ENCODE measurements at regions not wholly inside any gene's neighbourhood (a gene's known extent, or its start where the extent isn't known, plus 50 kb on each side); places are given as distances from the start of the nearest gene placed in this dataset.
"Not testable (repeated sequence)": the region's sequence is repeated elsewhere in the genome, so short reads cannot be mapped to it uniquely, and the experiment has no call there.

DNA sequence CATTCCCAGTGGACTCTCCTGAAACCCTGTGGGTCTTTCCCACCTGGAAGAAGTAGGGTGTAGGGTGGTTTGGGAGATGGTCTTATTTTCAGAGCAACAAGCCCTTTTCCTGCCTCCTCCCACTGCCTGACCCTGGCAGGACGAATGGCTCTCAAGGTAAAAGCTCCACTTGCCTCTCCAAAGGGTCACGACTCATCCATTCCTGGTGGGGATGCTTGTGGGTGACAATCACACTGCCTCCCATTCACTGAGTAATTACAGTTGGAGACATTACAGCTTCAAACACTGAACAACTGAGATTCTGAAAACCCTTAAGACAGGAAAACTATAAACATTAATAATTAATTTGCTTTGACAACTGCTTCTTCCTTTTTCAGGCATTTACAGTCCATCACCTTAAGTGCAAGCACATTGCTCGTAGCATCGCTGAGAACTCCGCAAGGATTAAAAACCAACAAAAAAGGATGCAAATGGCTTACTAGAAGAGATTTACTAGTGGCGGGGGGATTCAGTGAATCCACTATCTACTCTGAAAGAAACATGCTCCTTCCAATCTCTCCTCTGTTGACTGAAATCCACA lies 199.6 kb upstream of the IRS2 start:
- H3K4me3 ChIP-seq (ENCODE audit: low read depth in 1 of 5, low read length in 5 of 5): no peak overlapping the region
- H3K4me1 ChIP-seq (ENCODE audit: control insufficient read depth in 5 of 5, insufficient read depth in 5 of 5, low read length in 5 of 5): no peaks in the 10 kb centered on the region
- no peak overlapping the region for H3K27ac ChIP-seq (ENCODE audit: low read depth, low read length)
- no peaks in the 10 kb centered on the region for H3K36me3 ChIP-seq (ENCODE audit: control insufficient read depth in 5 of 5, insufficient read depth in 5 of 5, low read length in 5 of 5)
- H3K9me3 ChIP-seq (ENCODE audit: control insufficient read depth in 5 of 5, low read length in 5 of 5): no peaks in the 10 kb centered on the region
- no peaks in the 10 kb centered on the region for H3K27me3 ChIP-seq (ENCODE audit: control insufficient read depth in 5 of 5, insufficient read depth in 4 of 5, low read length in 5 of 5)
- no peak overlapping the region for H3K9ac ChIP-seq (ENCODE audit: low read length in 5 of 5)

DNA sequence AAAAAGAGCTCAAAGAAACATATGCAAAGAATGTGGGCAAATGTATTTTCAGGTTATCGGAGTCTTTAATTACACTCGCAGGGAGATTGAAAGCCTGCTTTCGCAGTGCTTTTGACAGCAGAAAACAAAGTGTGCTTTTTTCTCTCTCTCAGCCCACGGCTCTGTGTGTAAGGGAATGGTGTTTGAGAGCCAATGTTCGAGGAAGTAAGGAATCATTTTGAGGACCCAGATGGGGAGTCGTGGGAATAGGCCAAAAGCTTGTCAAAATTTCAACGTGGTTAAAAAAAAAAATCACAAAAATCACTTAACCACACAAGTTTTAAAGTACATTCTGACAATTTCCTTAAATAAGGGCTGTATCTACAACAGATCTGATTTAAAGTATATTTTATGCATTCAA lies 197.1 kb upstream of the IRS2 start:
- Histone ChIP-seq H3K9ac (ENCODE audit: low read length in 5 of 5) (no peak overlapping the region), H3K27ac (ENCODE audit: low read depth, low read length) (no peak overlapping the region), H3K9me3 (ENCODE audit: control insufficient read depth in 5 of 5, low read length in 5 of 5) (no peaks in the 10 kb centered on the region), H3K27me3 (ENCODE audit: control insufficient read depth in 5 of 5, insufficient read depth in 4 of 5, low read length in 5 of 5) (no peaks in the 10 kb centered on the region), H3K4me3 (ENCODE audit: low read depth in 1 of 5, low read length in 5 of 5) (no peak overlapping the region), H3K4me1 (ENCODE audit: control insufficient read depth in 5 of 5, insufficient read depth in 5 of 5, low read length in 5 of 5) (no peaks in the 10 kb centered on the region), H3K36me3 (ENCODE audit: control insufficient read depth in 5 of 5, insufficient read depth in 5 of 5, low read length in 5 of 5) (no peaks in the 10 kb centered on the region)

DNA sequence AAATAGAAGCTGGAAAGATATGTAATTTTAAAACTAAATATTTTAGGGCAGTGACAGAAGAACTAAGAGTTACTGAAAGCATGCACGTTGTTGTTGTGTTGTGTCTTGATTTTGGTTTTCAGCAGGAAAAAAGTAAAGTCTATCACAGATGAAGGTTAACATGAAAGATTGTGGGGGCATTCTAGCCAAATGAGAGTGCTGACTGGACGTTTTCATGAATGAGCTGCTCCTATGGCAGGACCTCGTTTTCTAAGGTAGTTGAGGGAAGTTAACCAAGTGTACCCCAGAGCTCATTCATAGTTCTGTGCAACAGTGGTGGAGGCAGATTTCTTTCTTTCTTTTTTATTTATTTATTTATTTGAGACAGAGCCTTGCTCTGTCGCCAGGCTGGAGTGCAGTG lies 194.6 kb upstream of the IRS2 start:
- H3K9ac ChIP-seq (ENCODE audit: low read length in 5 of 5): no peak overlapping the region
- peaks cover 0 to 7% (median 6%) of the 10 kb centered on the region in 5 donors for H3K4me1 ChIP-seq (ENCODE audit: control insufficient read depth in 5 of 5, insufficient read depth in 5 of 5, low read length in 5 of 5)
- no peaks in the 10 kb centered on the region for H3K27me3 ChIP-seq (ENCODE audit: control insufficient read depth in 5 of 5, insufficient read depth in 4 of 5, low read length in 5 of 5)
- no peaks in the 10 kb centered on the region for H3K36me3 ChIP-seq (ENCODE audit: control insufficient read depth in 5 of 5, insufficient read depth in 5 of 5, low read length in 5 of 5)
- no peak overlapping the region for H3K27ac ChIP-seq (ENCODE audit: low read depth, low read length)
- H3K9me3 ChIP-seq (ENCODE audit: control insufficient read depth in 5 of 5, low read length in 5 of 5): no peaks in the 10 kb centered on the region
- no peak overlapping the region for H3K4me3 ChIP-seq (ENCODE audit: low read depth in 1 of 5, low read length in 5 of 5)

DNA sequence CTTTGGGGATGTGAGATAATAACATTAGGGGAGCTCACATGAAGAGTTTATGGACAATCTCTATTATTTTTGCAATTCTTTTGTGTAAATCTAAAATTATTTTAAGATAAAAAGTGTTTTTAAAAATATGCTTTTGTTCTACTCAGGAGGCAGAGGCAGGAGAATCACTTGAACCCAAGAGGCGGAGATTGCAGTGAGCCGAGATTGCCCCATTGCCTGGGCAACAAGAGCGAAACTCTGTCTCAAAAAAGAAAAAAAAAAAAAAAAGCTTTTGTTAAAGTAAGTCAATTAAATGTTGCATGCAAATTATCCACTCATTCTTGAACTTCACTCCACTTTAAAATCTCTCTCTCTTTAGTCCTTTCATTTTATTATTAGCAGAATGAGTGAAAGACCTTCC lies 193.3 kb upstream of the IRS2 start:
- not testable (repeated sequence) for H3K36me3 ChIP-seq (ENCODE audit: control insufficient read depth in 5 of 5, insufficient read depth in 5 of 5, low read length in 5 of 5)

DNA sequence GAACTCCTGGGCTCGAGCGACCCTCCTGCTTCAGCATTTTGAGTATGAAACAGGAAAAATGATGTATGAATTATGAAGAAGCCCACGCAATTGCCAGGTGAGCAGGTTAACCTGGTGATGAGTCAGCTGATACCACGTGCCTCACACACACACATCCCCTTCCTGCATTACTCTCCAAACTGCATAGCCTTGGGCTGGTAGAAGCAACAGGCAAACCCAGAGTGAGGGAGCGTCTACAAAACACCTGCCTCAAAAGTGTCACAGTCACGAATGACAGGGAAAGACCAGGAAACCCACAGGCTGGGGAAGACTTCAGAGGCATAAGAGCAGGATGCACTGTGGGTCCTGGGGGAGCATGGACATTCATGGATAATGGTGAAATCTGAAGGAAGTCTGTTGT lies 192.8 kb upstream of the IRS2 start:
- no peak overlapping the region for H3K27ac ChIP-seq (ENCODE audit: low read depth, low read length)
- no peak overlapping the region for H3K9ac ChIP-seq (ENCODE audit: low read length in 5 of 5)
- no peak overlapping the region for H3K4me3 ChIP-seq (ENCODE audit: low read depth in 1 of 5, low read length in 5 of 5)
- H3K9me3 ChIP-seq (ENCODE audit: control insufficient read depth in 5 of 5, low read length in 5 of 5): no peaks in the 10 kb centered on the region
- no peaks in the 10 kb centered on the region for H3K36me3 ChIP-seq (ENCODE audit: control insufficient read depth in 5 of 5, insufficient read depth in 5 of 5, low read length in 5 of 5)
- no peaks in the 10 kb centered on the region for H3K27me3 ChIP-seq (ENCODE audit: control insufficient read depth in 5 of 5, insufficient read depth in 4 of 5, low read length in 5 of 5)
- H3K4me1 ChIP-seq (ENCODE audit: control insufficient read depth in 5 of 5, insufficient read depth in 5 of 5, low read length in 5 of 5): peaks cover 0 to 9% (median 8%) of the 10 kb centered on the region in 5 donors

More for the DNA sequence above, 193.3 kb upstream of the IRS2 start:
- not testable (repeated sequence) for H3K27ac ChIP-seq (ENCODE audit: low read depth, low read length); H3K4me1 ChIP-seq (ENCODE audit: control insufficient read depth in 5 of 5, insufficient read depth in 5 of 5, low read length in 5 of 5); H3K4me3 ChIP-seq (ENCODE audit: low read depth in 1 of 5, low read length in 5 of 5); H3K9ac ChIP-seq (ENCODE audit: low read length in 5 of 5); H3K27me3 ChIP-seq (ENCODE audit: control insufficient read depth in 5 of 5, insufficient read depth in 4 of 5, low read length in 5 of 5); H3K9me3 ChIP-seq (ENCODE audit: control insufficient read depth in 5 of 5, low read length in 5 of 5)

DNA sequence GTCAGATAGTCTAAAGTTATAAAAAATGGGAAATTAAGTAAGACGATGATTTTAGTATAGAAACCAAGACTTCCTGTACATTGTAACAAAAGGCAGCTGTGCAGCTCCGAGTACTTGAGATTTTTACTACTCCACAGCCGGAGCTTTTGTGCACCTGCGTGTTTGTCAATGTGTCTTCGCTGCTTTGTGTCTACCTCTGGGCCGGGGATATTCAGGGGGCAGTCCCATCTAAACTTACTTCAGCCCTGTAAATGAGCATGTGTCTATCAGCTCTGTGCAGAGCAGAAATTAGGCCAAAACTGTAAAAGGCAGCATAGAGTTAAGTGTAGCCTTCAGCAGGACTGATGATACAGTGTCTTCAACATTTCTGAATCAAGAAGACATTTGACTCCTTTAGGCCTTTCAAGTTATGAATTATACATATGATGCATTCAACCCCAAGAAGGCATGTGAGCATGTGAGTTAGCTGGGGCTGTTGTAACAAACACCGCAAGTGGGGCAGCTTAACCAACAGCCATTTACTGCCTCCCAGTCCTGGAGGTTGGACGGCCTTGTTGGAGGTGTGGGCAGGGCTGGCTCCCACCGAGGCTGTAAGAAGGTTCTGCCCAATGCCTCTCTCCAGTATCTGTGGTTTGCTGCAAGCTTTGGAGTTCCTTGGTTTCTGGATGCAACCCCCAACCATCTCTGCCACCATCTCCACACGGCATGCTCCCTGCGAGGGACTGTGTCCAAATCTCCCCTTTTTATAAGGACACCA lies 191.0 kb upstream of the IRS2 start:
- Histone ChIP-seq H3K27ac (ENCODE audit: low read depth, low read length) (no peak overlapping the region), H3K4me1 (ENCODE audit: control insufficient read depth in 5 of 5, insufficient read depth in 5 of 5, low read length in 5 of 5) (peaks cover 0 to 10% (median 8%) of the 10 kb centered on the region in 5 donors), H3K27me3 (ENCODE audit: control insufficient read depth in 5 of 5, insufficient read depth in 4 of 5, low read length in 5 of 5) (no peaks in the 10 kb centered on the region), H3K9ac (ENCODE audit: low read length in 5 of 5) (no peak overlapping the region), H3K9me3 (ENCODE audit: control insufficient read depth in 5 of 5, low read length in 5 of 5) (no peaks in the 10 kb centered on the region), H3K36me3 (ENCODE audit: control insufficient read depth in 5 of 5, insufficient read depth in 5 of 5, low read length in 5 of 5) (no peaks in the 10 kb centered on the region), H3K4me3 (ENCODE audit: low read depth in 1 of 5, low read length in 5 of 5) (no peak overlapping the region)

DNA sequence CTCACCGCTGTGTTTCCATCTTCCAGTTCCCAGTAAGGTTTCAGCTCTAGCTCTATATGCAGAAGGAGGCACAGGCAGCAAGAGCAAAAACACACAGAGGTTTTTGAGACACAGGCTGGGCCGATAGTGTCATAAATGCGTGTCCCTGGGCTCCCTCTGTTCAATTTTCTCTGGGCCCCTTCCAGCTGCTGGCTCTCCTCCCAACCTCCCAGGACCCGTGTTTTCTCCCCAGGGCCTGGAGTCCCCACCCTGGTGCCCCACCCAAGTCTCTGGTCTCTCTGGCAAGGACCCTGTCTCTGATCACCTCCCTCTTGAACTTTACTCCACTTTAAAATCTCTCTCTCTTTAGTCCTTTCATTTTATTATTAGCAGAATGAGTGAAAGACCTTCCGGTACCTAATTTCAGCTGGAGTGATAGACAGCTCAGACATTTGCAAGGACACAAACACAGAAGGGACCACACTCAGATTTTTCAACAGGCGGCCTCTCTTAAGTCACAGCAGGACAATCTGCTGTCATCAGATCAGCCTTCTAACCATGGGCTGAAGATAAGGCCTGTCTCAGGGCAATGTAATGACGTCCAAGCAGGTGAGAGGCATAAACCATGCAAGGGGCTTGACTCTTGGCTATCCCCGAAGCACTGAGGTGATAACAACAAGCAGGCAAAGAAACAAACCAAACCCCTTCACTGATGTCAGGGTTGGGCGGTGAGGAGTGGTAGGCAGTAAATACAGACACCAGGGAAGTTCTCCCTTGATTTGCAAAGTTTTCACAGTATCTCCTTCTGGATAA lies 190.0 kb upstream of the IRS2 start:
- H3K4me1 ChIP-seq (ENCODE audit: control insufficient read depth in 5 of 5, insufficient read depth in 5 of 5, low read length in 5 of 5): peaks cover 4 to 20% (median 16%) of the 10 kb centered on the region in 5 donors
- H3K27me3 ChIP-seq (ENCODE audit: control insufficient read depth in 5 of 5, insufficient read depth in 4 of 5, low read length in 5 of 5): no peaks in the 10 kb centered on the region
- H3K9me3 ChIP-seq (ENCODE audit: control insufficient read depth in 5 of 5, low read length in 5 of 5): no peaks in the 10 kb centered on the region
- no peak overlapping the region for H3K27ac ChIP-seq (ENCODE audit: low read depth, low read length)
- H3K4me3 ChIP-seq (ENCODE audit: low read depth in 1 of 5, low read length in 5 of 5): no peak overlapping the region
- no peak overlapping the region for H3K9ac ChIP-seq (ENCODE audit: low read length in 5 of 5)
- no peaks in the 10 kb centered on the region for H3K36me3 ChIP-seq (ENCODE audit: control insufficient read depth in 5 of 5, insufficient read depth in 5 of 5, low read length in 5 of 5)

DNA sequence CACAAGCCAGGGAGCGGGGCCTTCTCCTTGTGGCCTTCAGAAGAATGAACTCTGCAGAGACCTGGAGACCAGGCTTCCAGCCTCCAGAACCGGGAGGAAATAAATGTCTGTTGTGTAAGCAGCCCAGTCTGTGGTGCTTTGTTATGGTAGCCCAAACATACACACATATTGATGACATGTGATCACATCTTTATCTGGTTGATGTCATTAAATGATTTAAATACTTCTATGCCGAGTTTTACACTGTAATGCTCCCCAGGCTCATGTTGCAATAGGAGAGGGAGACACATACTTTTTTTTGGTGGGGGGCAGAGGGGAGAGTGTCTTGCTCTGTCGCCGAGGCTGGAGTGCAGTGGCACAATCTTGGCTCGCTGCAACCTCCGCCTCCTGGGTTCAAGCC lies 188.0 kb upstream of the IRS2 start:
- no peak overlapping the region for H3K4me3 ChIP-seq (ENCODE audit: low read depth in 1 of 5, low read length in 5 of 5)
- H3K36me3 ChIP-seq (ENCODE audit: control insufficient read depth in 5 of 5, insufficient read depth in 5 of 5, low read length in 5 of 5): no peaks in the 10 kb centered on the region
- no peak overlapping the region for H3K9ac ChIP-seq (ENCODE audit: low read length in 5 of 5)
- no peaks in the 10 kb centered on the region for H3K27me3 ChIP-seq (ENCODE audit: control insufficient read depth in 5 of 5, insufficient read depth in 4 of 5, low read length in 5 of 5)
- H3K27ac ChIP-seq (ENCODE audit: low read depth, low read length): no peak overlapping the region
- H3K4me1 ChIP-seq (ENCODE audit: control insufficient read depth in 5 of 5, insufficient read depth in 5 of 5, low read length in 5 of 5): peaks cover 4 to 25% (median 19%) of the 10 kb centered on the region in 5 donors
- H3K9me3 ChIP-seq (ENCODE audit: control insufficient read depth in 5 of 5, low read length in 5 of 5): peaks cover 0 to 10% (median 0%) of the 10 kb centered on the region in 5 donors

DNA sequence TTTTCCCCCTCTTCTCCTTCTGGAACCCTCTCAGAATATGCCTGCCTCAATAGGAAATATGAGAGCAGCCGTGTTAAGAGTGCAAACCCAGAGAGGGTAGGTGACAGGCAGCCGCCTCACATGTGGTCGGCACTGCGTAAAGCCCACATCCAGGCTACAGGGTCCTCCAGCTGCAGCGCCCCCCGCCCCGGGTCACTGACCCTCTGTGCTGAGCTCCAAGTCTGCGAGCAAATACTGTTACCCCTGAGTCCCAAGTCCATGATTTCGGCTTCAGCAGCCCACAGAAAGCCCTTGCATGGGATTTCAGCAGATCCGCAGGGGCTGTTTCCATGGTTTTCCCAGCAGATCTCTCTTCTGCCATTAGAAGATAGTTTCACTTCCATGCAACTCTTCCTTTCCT lies 186.9 kb upstream of the IRS2 start:
- Histone ChIP-seq H3K27me3 (ENCODE audit: control insufficient read depth in 5 of 5, insufficient read depth in 4 of 5, low read length in 5 of 5) (no peaks in the 10 kb centered on the region), H3K9ac (ENCODE audit: low read length in 5 of 5) (no peak overlapping the region), H3K36me3 (ENCODE audit: control insufficient read depth in 5 of 5, insufficient read depth in 5 of 5, low read length in 5 of 5) (no peaks in the 10 kb centered on the region), H3K4me3 (ENCODE audit: low read depth in 1 of 5, low read length in 5 of 5) (no peak overlapping the region), H3K27ac (ENCODE audit: low read depth, low read length) (no peak overlapping the region), H3K4me1 (ENCODE audit: control insufficient read depth in 5 of 5, insufficient read depth in 5 of 5, low read length in 5 of 5) (peaks cover 4 to 32% (median 26%) of the 10 kb centered on the region in 5 donors), H3K9me3 (ENCODE audit: control insufficient read depth in 5 of 5, low read length in 5 of 5) (peaks cover 0 to 10% (median 0%) of the 10 kb centered on the region in 5 donors)
